Stomach (tissue), 4 donors: ENCODE measurements at regions not wholly inside any gene's neighbourhood (a gene's known extent, or its start where the extent isn't known, plus 50 kb on each side); places are given as distances from the start of the nearest gene placed in this dataset.

ENCODE experiments used
- CTCF ChIP-seq, 7 experiments: fragments of 450-650 bp in 4 of 7; fragments of 200-600 bp in 3 of 7; sonication (generic) in 3 of 7; IDR thresholded peaks; one replicate each; pipeline ENCODE4 v1.5.1; 2016 to 2019; ENCODE audit warnings: antibody characterized with exemption in 7 of 7, control low read depth in 2 of 7, mild to moderate bottlenecking in 1 of 7
- POLR2A ChIP-seq, 4 donors: fragments of 450-650 bp; IDR thresholded peaks; one replicate each; pipeline ENCODE4 v1.6.1; 2016; ENCODE audit warnings: antibody characterized with exemption in 4 of 4, control low read depth in 2 of 4, mild to moderate bottlenecking in 1 of 4, moderate library complexity in 1 of 4

DNA sequence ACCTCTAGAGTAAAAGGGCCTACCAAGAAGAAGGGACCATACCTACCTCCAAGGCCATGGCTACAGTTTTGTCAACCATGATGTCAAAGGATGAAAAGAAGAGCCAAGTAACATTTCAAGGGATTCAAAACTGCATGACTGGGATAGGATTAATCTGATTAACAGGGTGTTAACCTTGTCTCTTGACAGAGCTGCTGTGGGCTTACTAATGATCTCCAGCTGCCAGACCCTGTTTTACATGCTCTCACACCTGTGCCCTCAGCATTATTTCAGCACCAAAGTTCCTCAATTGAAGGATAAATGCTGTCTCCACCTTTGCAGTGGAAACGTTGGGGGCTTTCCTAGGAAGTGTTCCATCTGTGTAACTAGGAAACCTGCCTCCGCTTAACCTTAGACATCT, 78.3 kb downstream of the DMAC1 start:
- no peak for TF ChIP-seq POLR2A (IDR thresholded peaks at IDR 0.05)
- TF ChIP-seq CTCF (IDR thresholded peaks at IDR 0.05), result no peak
